MCF 10A (cell line): ENCODE measurements at regions not wholly inside any gene's neighbourhood (a gene's known extent, or its start where the extent isn't known, plus 50 kb on each side); places are given as distances from the start of the nearest gene placed in this dataset.

Experiments
- BruUV-seq: library from RNA; stranded (reverse); fragments of 400-500 nt; replicated peaks from 2 replicates; lab custom pipeline; 2021; lab: Mats Ljungman, UMichigan
- CTCF ChIA-PET: fragments of 300-600 bp; sonication (Branson Sonifier 250); formaldehyde crosslinking; extraction: SDS; loops from one replicate; lab custom pipeline; 2021; ENCODE audit warnings: antibody characterized with exemption, inconsistent platforms; lab: Yijun Ruan, JAX
- POLR2A ChIA-PET: fragments of 300-600, 350-650 bp; sonication (Branson Sonifier 250); formaldehyde crosslinking; extraction: SDS; loops from one replicate; lab custom pipeline; 2020; ENCODE audit warnings: antibody characterized with exemption, inconsistent platforms; lab: Yijun Ruan, JAX
- DNase-seq: peaks from one replicate; pipeline ENCODE4 v3.0.0-alpha.2; 2018; ENCODE audit not compliant: unreplicated experiment
- H3K27ac Mint-ChIP-seq: one replicate; pipeline ENCODE4 v1.8.0; 2022; ENCODE audit warnings: mild to moderate bottlenecking, low read depth, mixed read lengths; ENCODE audit not compliant: unreplicated experiment
- H3K27me3 Mint-ChIP-seq: one replicate; pipeline ENCODE4 v1.8.0; 2022; ENCODE audit warnings: mixed read lengths; ENCODE audit not compliant: insufficient read depth, unreplicated experiment
- H3K36me3 Mint-ChIP-seq: one replicate; pipeline ENCODE4 v1.8.0; 2022; ENCODE audit warnings: mild to moderate bottlenecking, moderate library complexity, mixed read lengths; ENCODE audit not compliant: insufficient read depth, unreplicated experiment
- H3K4me1 Mint-ChIP-seq: one replicate; pipeline ENCODE4 v1.8.0; 2022; ENCODE audit warnings: mixed read lengths; ENCODE audit not compliant: insufficient read depth, unreplicated experiment
- H3K4me3 Mint-ChIP-seq: one replicate; pipeline ENCODE4 v1.8.0; 2022; ENCODE audit warnings: mild to moderate bottlenecking, moderate library complexity, mixed read lengths; ENCODE audit not compliant: unreplicated experiment
- H3K9me3 Mint-ChIP-seq: one replicate; pipeline ENCODE4 v1.8.0; 2022; ENCODE audit warnings: mixed read lengths; ENCODE audit not compliant: unreplicated experiment
- CTCF ChIP-seq: fragments of 200-600 bp; IDR thresholded peaks from one replicate; pipeline ENCODE4 v1.8.0; 2022; ENCODE audit warnings: antibody characterized with exemption, mild to moderate bottlenecking; ENCODE audit not compliant: unreplicated experiment
- intact Hi-C: fragments of 100-400 bp; cut with micrococcal nuclease; formaldehyde crosslinking; loops from 2 replicates; pipeline ENCODE4 v1.14.1; 2022

GRCh38 chr3:194224471-194225417, 88.8 kb downstream of the HES1 start:
- ChIA-PET POLR2A (no interaction called here), CTCF (interaction anchor here (0.6 kb wide), 2 partner anchors 47 to 119 kb away, joined by 3 read pairs; no protein-coding TSS in a partner anchor)
- Mint-ChIP-seq H3K27me3 (peaks cover 47% of the 10 kb centered on the region), H3K4me1 (no peaks in the 10 kb centered on the region), H3K9me3 (no peaks in the 10 kb centered on the region), H3K36me3 (no peaks in the 10 kb centered on the region), H3K4me3 (no peak overlapping the region), H3K27ac (no peak overlapping the region)
- DNase-seq, result no peak
- BruUV-seq, result no TSS peak
- intact Hi-C loops, result no loop called here
- TF ChIP-seq CTCF, result no peak

- Mint-ChIP-seq H3K4me1 (no peaks in the 10 kb centered on the region), H3K4me3 (no peak overlapping the region), H3K9me3 (no peaks in the 10 kb centered on the region), H3K27me3 (peaks cover 40% of the 10 kb centered on the region), H3K36me3 (no peaks in the 10 kb centered on the region), H3K27ac (no peak overlapping the region)
- intact Hi-C loops, result no loop called here
- CTCF ChIA-PET, result interaction anchor here (0.6 kb wide), 1 partner anchor 48 kb away, joined by 3 read pairs; no protein-coding TSS in a partner anchor
- DNase-seq, result no peak
- no peak for TF ChIP-seq CTCF
- no TSS peak for BruUV-seq
- POLR2A ChIA-PET, result no interaction called here
Observed at GRCh38 chr3:194225418-194225812, 89.5 kb downstream of the HES1 start.

GRCh38 chr3:194225988-194226663, 90.2 kb downstream of the HES1 start:
- no peaks in the 10 kb centered on the region for H3K4me1 Mint-ChIP-seq
- no peak for TF ChIP-seq CTCF
- no peak overlapping the region for H3K4me3 Mint-ChIP-seq
- ChIA-PET CTCF (no interaction called here), POLR2A (no interaction called here)
- BruUV-seq, result no TSS peak
- no peak overlapping the region for H3K27ac Mint-ChIP-seq
- peaks cover 39% of the 10 kb centered on the region for H3K27me3 Mint-ChIP-seq
- intact Hi-C loops, result no loop called here
- no peak for DNase-seq
- no peaks in the 10 kb centered on the region for H3K36me3 Mint-ChIP-seq
- H3K9me3 Mint-ChIP-seq, result no peaks in the 10 kb centered on the region
